Islet of Langerhans (tissue), 1 donor: ENCODE measurements at regions not wholly inside any gene's neighbourhood (a gene's known extent, or its start where the extent isn't known, plus 50 kb on each side); places are given as distances from the start of the nearest gene placed in this dataset.
"Not testable (repeated sequence)": the region's sequence is repeated elsewhere in the genome, so short reads cannot be mapped to it uniquely, and the experiment has no call there.

Experiments
- FAIRE-seq: peaks from one replicate; lab custom pipeline; 2011; peaks lifted over from hg19 to GRCh38; lab: Jason Lieb, UNC

GRCh38 chr6:74579794-74580193 is 626.1 kb downstream of the COL12A1 start:
- FAIRE-seq: no peak

GRCh38 chr6:74579047-74579446 is 626.8 kb downstream of the COL12A1 start:
- no peak for FAIRE-seq

- peak; percentile 65 for FAIRE-seq
Observed at GRCh38 chr6:74578339-74578738, 627.5 kb downstream of the COL12A1 start.

GRCh38 chr6:74577619-74578018 is 628.2 kb downstream of the COL12A1 start:
- no peak for FAIRE-seq

- no peak for FAIRE-seq
Observed at GRCh38 chr6:74574794-74575193, 631.1 kb downstream of the COL12A1 start.

GRCh38 chr6:74573613-74574012 is 632.2 kb downstream of the COL12A1 start:
- FAIRE-seq: no peak

- FAIRE-seq: no peak
Observed at GRCh38 chr6:74570044-74570443, 635.8 kb downstream of the COL12A1 start.

- FAIRE-seq: no peak
Observed at GRCh38 chr6:74568861-74569260, 637.0 kb downstream of the COL12A1 start.

- FAIRE-seq: not testable (repeated sequence)
Observed at GRCh38 chr6:74567923-74568290, 637.9 kb downstream of the COL12A1 start.

GRCh38 chr6:74567281-74567922 is 638.5 kb downstream of the COL12A1 start:
- no peak for FAIRE-seq

- no peak for FAIRE-seq
Observed at GRCh38 chr6:74557236-74557635, 648.6 kb downstream of the COL12A1 start.

- no peak for FAIRE-seq
Observed at GRCh38 chr6:74554041-74554440, 651.8 kb downstream of the COL12A1 start.

- no peak for FAIRE-seq
Observed at GRCh38 chr6:74551896-74552295, 654.0 kb downstream of the COL12A1 start.

- FAIRE-seq: no peak
Observed at GRCh38 chr6:74550821-74551220, 655.0 kb downstream of the COL12A1 start.

- no peak for FAIRE-seq
Observed at GRCh38 chr6:74549746-74550145, 656.1 kb downstream of the COL12A1 start.

GRCh38 chr6:74534465-74535211 is 671.2 kb downstream of the COL12A1 start:
- no peak for FAIRE-seq

- FAIRE-seq: no peak
Observed at GRCh38 chr6:74519163-74519562, 686.7 kb downstream of the COL12A1 start.

- FAIRE-seq: no peak
Observed at GRCh38 chr6:74518035-74518434, 687.8 kb downstream of the COL12A1 start.

- FAIRE-seq: no peak
Observed at GRCh38 chr6:74510878-74511277, 695.0 kb downstream of the COL12A1 start.

GRCh38 chr6:74507649-74508048 is 698.2 kb downstream of the COL12A1 start:
- no peak for FAIRE-seq

- no peak for FAIRE-seq
Observed at GRCh38 chr6:74505391-74505790, 700.5 kb downstream of the COL12A1 start.

- no peak for FAIRE-seq
Observed at GRCh38 chr6:74504941-74505340, 700.9 kb downstream of the COL12A1 start.

GRCh38 chr6:74492587-74492986 is 713.3 kb downstream of the COL12A1 start:
- FAIRE-seq: no peak

- no peak for FAIRE-seq
Observed at GRCh38 chr6:74491844-74492374, 713.9 kb downstream of the COL12A1 start.
